Pulmonary artery endothelial cell (primary cell): ENCODE measurements at regions not wholly inside any gene's neighbourhood (a gene's known extent, or its start where the extent isn't known, plus 50 kb on each side); places are given as distances from the start of the nearest gene placed in this dataset.

ENCODE experiments used
- DNase-seq: peaks from one replicate; pipeline ENCODE4 v3.0.0-alpha.2; 2011; ENCODE audit warnings: low read depth, low spot score

- DNase-seq: no peak
Observed at GRCh38 chr14:44027397-44027796, 479.7 kb downstream of the FSCB start.

GRCh38 chr14:44010595-44010994 lies 496.5 kb downstream of the FSCB start:
- DNase-seq: no peak

- DNase-seq: no peak
Observed at GRCh38 chr14:44010071-44010470, 497.0 kb downstream of the FSCB start.

GRCh38 chr14:44009642-44010041 lies 497.4 kb downstream of the FSCB start:
- DNase-seq: no peak

- DNase-seq: no peak
Observed at GRCh38 chr14:43988989-43989388, 518.1 kb downstream of the FSCB start.

- DNase-seq: no peak
Observed at GRCh38 chr14:43983721-43984120, 523.4 kb downstream of the FSCB start.

GRCh38 chr14:43981135-43981768 lies 525.8 kb downstream of the FSCB start:
- no peak for DNase-seq

- no peak for DNase-seq
Observed at GRCh38 chr14:43956741-43957140, 550.3 kb downstream of the FSCB start.

DNA sequence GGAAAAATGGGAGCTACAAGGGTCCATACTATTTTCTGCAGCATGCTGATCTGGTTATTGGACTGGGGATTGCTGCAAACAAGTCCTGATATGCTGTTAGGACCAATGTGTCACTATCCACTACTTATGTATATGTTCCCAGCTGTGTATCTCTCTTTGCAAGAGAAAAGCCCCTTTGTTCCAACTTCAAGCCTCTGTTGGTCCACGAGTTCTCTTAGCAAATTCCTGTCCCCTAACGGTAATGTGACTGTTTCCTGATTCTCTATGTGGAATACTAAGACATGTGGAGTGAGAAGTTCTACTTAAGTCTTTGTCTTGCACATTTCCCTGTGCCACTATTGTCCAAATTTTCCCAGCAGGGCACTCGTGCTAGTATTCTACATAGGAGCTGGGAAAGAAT lies 557.7 kb downstream of the FSCB start:
- DNase-seq: no peak

- no peak for DNase-seq
Observed at GRCh38 chr14:43939836-43940235, 567.2 kb downstream of the FSCB start.

- no peak for DNase-seq
Observed at GRCh38 chr14:43938588-43939281, 568.3 kb downstream of the FSCB start.

DNA sequence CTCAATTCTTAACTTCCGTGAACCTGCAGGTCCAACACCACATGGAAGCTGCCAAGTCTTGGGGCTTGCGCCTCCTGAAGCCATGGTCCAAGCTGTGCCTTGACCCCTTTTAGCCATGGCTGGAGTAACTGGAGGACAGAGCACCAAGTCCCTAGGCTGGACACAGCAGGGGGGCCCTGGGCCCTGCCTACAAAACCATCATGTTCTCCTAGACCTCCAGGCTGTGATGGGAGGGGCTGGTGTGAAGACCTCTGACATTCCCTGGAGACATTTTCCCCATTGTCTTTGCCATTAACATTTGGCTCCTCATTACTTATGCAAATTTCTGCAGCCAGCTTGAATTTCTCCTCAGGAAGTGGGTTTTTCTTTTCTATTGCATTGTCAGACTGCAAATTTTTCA lies 570.1 kb downstream of the FSCB start:
- no peak for DNase-seq

DNA sequence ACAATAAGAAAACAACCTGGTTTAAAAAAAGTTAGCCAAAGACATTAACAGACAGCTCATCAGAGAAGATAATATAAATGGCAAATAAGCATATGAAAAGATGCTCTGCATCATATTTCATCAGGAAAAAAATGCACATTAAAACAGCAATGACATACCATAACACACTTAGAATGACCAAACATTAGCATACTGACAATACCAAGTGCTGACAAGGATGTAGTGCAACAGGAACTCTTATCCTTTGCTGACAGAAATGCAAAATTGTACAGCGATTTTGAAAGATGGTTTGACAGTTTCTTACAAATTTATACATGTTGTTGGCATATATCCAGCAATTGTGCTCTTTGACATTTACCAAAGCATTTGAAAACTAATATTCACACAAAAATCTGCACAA lies 573.0 kb downstream of the FSCB start:
- no peak for DNase-seq

- no peak for DNase-seq
Observed at GRCh38 chr14:43914041-43914693, 592.9 kb downstream of the FSCB start.

GRCh38 chr14:43903209-43903608 lies 603.9 kb downstream of the FSCB start:
- no peak for DNase-seq

DNA sequence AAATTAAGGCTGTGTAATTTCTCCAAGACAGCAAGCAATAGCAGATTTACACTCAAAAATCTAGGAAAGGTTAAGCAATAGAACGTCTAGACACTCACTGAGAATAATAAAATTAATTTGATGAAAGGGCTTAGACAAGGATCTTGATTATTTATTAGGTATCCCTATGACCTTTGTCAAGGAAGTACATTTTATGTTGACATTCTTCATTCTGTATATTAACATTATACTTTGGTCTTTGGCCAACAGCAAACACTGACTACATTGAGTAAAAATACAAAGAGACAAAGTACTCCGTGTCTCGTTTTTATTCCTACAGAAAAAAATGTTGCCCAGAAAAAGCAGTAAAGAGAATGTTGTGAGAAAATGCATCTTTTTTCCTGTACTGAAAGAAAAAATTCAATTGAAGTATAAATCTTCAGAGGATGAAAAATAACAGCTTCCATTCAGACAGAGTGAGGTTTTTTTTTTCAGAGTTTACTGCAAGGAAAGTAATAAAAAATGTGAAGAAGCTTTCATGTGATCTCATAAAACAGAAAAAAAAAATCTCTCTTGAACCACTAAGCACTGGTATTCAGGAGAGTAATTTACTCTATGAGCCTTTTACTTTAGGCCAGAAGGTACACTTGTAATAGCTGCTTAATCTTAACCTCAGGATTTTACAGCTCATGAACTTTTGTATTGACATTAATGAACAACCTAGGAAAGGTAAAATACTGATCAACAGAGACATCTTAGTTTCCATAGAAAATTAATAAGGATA lies 605.0 kb downstream of the FSCB start:
- no peak for DNase-seq

DNA sequence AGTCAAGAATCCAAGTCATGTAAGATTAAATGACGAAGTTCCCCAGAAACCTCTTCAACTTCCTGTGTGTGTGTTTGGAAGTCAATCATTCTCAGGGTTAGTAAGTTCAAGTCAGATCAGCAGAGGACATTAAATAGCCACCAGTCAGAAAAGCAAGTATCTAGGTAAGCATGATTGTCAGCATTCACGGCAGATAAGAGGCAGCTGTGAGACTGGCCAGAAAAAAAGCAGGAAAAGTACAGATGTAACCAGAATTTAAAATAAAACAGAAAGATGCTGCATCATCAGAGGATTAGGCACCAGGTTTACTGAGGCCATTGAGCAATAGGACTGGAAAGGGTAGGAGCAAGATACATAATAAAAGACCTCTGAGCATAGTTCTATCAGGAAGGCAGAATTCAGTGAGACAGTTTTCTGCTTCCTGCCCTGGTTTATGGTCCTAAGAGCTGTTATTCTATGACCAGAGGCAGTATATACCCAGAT lies 606.9 kb downstream of the FSCB start:
- no peak for DNase-seq

- no peak for DNase-seq
Observed at GRCh38 chr14:43898687-43899086, 608.4 kb downstream of the FSCB start.

GRCh38 chr14:43896044-43896443 lies 611.0 kb downstream of the FSCB start:
- no peak for DNase-seq

DNA sequence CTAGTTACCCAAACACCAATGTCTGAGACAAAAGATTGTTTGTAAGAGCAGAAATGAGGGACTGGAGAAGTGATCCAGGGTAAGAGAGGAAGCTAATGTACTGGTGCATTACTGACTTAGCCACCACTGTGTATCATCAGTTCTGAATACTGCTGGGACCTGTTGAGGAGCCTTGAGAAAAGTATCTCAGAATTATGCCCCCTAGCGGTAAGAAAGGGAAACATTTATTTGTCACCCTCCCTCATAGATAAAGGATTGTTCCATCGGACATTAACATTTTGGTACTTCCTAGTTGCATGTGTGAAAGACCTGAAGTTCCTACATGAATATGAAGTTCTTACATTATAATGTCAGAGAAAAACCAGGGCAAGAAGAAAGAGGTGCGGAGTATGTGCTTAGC lies 612.5 kb downstream of the FSCB start:
- no peak for DNase-seq

DNA sequence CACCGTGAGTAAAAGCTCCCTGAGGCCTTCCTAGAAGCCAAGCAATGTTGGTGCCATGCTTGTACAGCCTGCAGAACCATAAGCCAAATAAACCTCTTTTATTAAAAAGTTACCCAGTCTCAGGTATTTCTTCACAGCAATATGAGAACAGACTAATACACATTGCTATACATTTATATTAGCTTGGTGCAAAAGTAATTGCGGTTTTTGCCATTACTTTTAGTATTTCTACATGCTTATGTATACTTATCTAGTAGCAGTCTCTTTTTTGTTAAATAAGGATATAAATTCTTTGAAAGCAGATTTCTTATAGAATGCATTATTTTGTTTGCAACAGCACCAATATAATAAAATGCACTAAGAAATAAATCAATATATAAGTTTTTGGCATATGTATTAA lies 619.6 kb downstream of the FSCB start:
- no peak for DNase-seq

- no peak for DNase-seq
Observed at GRCh38 chr14:43877351-43877960, 629.6 kb downstream of the FSCB start.
